PC-3 (cell line): ENCODE measurements at regions not wholly inside any gene's neighbourhood (a gene's known extent, or its start where the extent isn't known, plus 50 kb on each side); places are given as distances from the start of the nearest gene placed in this dataset.

ENCODE experiments used
- ATAC-seq: fragments of 200-7000 bp; cut with Tn5 transposase; 2 replicates; pipeline ENCODE4 v1.9.1; 2020; ENCODE audit warnings: mild to moderate bottlenecking, moderate library complexity
- BruUV-seq: library from RNA; stranded (reverse); fragments of 400-500 nt; replicated peaks from 2 replicates; lab custom pipeline; 2021; lab: Mats Ljungman, UMichigan
- CTCF ChIA-PET: fragments of 300-600 bp; sonication (Branson Sonifier 250); formaldehyde crosslinking; loops from one replicate; lab custom pipeline; 2022; ENCODE audit warnings: antibody characterized with exemption; lab: Charles Lee
- POLR2A ChIA-PET: fragments of 300-600 bp; sonication (Branson Sonifier 250); formaldehyde crosslinking; loops from one replicate; lab custom pipeline; 2022; ENCODE audit warnings: antibody characterized with exemption; ENCODE audit not compliant: unreplicated experiment; lab: Charles Lee
- DNase-seq: peaks from one replicate; pipeline ENCODE4 v3.0.0-alpha.2; 2015
- H2AFZ ChIP-seq: fragments of 300-600 bp; sonication (generic); 2 replicates; pipeline ENCODE4 v1.6.0; 2016; ENCODE audit warnings: antibody characterized with exemption, low read length
- H3F3A ChIP-seq: fragments of 300-600 bp; sonication (generic); one replicate; pipeline ENCODE4 v1.6.0; 2017; ENCODE audit warnings: antibody characterized with exemption, low read length, control low read depth, mild to moderate bottlenecking; ENCODE audit not compliant: unreplicated experiment
- H3K27ac ChIP-seq: fragments of 300-600 bp; sonication (generic); 2 replicates; pipeline ENCODE4 v1.5.1; 2016; ENCODE audit warnings: mild to moderate bottlenecking, low read length
- H3K27me3 ChIP-seq: fragments of 300-600 bp; sonication (generic); 2 replicates; pipeline ENCODE4 v1.6.1; 2016; ENCODE audit warnings: low read length, mixed read lengths
- H3K36me3 ChIP-seq: fragments of 300-600 bp; sonication (generic); 2 replicates; pipeline ENCODE4 v1.6.1; 2016; ENCODE audit warnings: low read depth, mixed run types, low read length, mixed read lengths
- H3K4me1 ChIP-seq: fragments of 300-600 bp; sonication (generic); 2 replicates; pipeline ENCODE4 v1.5.1; 2016; ENCODE audit warnings: low read length; ENCODE audit not compliant: insufficient read depth
- H3K4me2 ChIP-seq: fragments of 300-600 bp; sonication (generic); 2 replicates; pipeline ENCODE4 v1.6.0; 2016; ENCODE audit warnings: low read length
- H3K4me3 ChIP-seq: fragments of 300-600 bp; sonication (generic); 2 replicates; pipeline ENCODE4 v1.5.1; 2016; ENCODE audit warnings: mild to moderate bottlenecking, low read length, mixed read lengths
- H3K79me2 ChIP-seq: fragments of 300-600 bp; sonication (generic); 2 replicates; pipeline ENCODE4 v1.6.1; 2017; ENCODE audit warnings: low read length, mixed read lengths
- H3K9ac ChIP-seq: fragments of 300-600 bp; sonication (generic); 2 replicates; pipeline ENCODE4 v1.6.0; 2016; ENCODE audit warnings: mild to moderate bottlenecking, low read length
- H3K9me2 ChIP-seq: fragments of 300-600 bp; sonication (generic); replicated peaks from 2 replicates; pipeline ENCODE4 v1.6.1; 2016; ENCODE audit warnings: mixed run types, low read length, mixed read lengths
- H3K9me3 ChIP-seq: fragments of 300-600 bp; sonication (generic); 2 replicates; pipeline ENCODE4 v1.6.1; 2016; ENCODE audit warnings: low read length, mixed read lengths
- H4K20me1 ChIP-seq: fragments of 300-600 bp; sonication (generic); 2 replicates; pipeline ENCODE4 v1.6.1; 2016; ENCODE audit warnings: low read length, mixed read lengths
- EZH2 ChIP-seq: fragments of 300-600 bp; sonication (generic); IDR thresholded peaks from one replicate; pipeline ENCODE4 v1.6.1; 2017; ENCODE audit warnings: antibody characterized with exemption, mild to moderate bottlenecking, low read length; ENCODE audit not compliant: unreplicated experiment
- EZH2phosphoT487 ChIP-seq: fragments of 300-600 bp; sonication (generic); IDR thresholded peaks from 2 replicates; pipeline ENCODE4 v1.6.1; 2018; ENCODE audit warnings: mild to moderate bottlenecking, antibody characterized with exemption, low read length, borderline replicate concordance
- intact Hi-C: fragments of 100-400 bp; cut with micrococcal nuclease; formaldehyde crosslinking; loops from 2 replicates; pipeline ENCODE4 v1.9.0; 2023
- TF ChIP-seq, protein P1 (sequence below): fragments of 300-600 bp; sonication (generic); conservative IDR thresholded peaks from 2 replicates; pipeline ENCODE4 v1.5.1; 2017; ENCODE audit warnings: antibody characterized with exemption, low read depth, mild to moderate bottlenecking, low read length

DNA sequence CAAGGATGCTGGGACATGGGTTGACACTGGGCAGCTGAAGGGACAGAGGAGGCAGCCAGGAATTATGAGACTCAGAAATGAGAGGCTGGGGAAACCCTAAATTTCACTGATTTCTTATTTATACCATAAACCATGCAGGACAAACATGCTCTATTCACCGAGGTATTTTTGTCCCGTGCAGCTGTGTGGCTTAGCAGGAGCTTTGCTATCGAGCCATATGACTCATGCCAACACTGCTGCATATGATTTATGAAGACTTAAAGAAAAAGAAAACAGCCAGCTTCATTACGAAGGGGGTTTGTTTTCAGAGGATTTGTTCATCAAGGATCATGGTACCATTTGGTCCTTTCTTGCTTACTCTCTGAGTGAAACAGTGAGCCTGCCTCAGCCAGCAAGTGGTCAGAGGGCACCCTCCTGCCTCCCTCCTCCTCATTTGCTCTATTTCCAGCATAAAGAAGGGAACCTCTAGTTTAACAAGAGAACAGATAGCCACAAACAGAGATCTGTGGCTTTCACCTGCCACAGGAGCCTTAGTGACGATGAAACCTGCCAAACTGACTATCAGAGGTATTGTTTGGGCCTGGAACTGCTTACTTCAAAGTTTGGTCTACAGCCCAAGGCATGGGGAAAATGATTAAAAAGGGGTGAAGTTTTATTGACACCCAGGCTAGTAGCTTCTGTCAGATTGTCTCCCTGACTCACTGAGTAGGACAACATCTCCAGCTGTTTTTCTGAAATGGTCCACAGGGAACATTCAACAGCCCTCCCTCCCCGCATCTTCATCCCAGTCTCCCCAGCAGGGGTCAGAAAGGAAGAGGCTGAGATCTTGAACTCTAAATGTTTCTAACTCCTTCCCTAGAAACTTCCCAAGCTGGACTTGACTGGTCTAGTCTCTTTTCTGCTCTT lies 80.1 kb upstream of the MAML3 start:
- Histone ChIP-seq H4K20me1 (no peaks in the 10 kb centered on the region), H3K79me2 (no peaks in the 10 kb centered on the region), H3F3A (no peaks in the 10 kb centered on the region), H3K27ac (no peak overlapping the region), H3K9me2 (no peaks in the 10 kb centered on the region), H3K4me3 (no peak overlapping the region), H2AFZ (peak overlapping the region; percentile 43), H3K27me3 (no peaks in the 10 kb centered on the region), H3K4me1 (peaks cover 4% of the 10 kb centered on the region), H3K9me3 (no peaks in the 10 kb centered on the region), H3K36me3 (no peaks in the 10 kb centered on the region), H3K9ac (no peak overlapping the region), H3K4me2 (peak overlapping the region; percentile 24)
- intact Hi-C loops: no loop called here
- DNase-seq (peak; percentile 29), ATAC-seq (peak; percentile 59)
- CTCF ChIA-PET: interaction anchor here (0.6 kb wide), 1 partner anchor 11 kb away, joined by 3 read pairs; no protein-coding TSS in a partner anchor
- POLR2A ChIA-PET: no interaction called here
- no peak for TF ChIP-seq EZH2phosphoT487
- no peak for TF ChIP-seq EZH2
- TF ChIP-seq, protein P1, sequence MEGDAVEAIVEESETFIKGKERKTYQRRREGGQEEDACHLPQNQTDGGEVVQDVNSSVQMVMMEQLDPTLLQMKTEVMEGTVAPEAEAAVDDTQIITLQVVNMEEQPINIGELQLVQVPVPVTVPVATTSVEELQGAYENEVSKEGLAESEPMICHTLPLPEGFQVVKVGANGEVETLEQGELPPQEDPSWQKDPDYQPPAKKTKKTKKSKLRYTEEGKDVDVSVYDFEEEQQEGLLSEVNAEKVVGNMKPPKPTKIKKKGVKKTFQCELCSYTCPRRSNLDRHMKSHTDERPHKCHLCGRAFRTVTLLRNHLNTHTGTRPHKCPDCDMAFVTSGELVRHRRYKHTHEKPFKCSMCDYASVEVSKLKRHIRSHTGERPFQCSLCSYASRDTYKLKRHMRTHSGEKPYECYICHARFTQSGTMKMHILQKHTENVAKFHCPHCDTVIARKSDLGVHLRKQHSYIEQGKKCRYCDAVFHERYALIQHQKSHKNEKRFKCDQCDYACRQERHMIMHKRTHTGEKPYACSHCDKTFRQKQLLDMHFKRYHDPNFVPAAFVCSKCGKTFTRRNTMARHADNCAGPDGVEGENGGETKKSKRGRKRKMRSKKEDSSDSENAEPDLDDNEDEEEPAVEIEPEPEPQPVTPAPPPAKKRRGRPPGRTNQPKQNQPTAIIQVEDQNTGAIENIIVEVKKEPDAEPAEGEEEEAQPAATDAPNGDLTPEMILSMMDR: no peak
- no TSS peak for BruUV-seq

DNA sequence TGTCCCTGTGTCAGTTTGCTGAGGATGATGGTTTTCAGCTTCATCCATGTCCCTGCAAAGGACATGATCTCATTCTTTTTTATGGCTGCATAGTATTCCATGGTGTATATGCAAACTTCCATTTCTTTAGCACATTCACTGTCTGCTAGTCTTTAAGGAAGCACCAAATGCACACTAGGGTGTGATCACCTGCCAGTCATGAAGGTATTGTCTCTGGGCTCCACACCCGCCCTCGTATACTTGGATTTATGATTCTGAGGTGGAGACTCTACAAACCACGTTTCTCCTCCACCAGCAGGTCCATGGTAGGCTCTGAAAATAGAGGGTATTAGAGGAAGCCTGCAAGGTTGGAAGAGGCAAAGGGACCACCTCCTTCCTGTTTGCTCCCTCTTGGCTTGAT lies 75.9 kb upstream of the MAML3 start:
- no peak overlapping the region for H2AFZ ChIP-seq
- H3K27me3 ChIP-seq: no peaks in the 10 kb centered on the region
- H3K4me1 ChIP-seq: peaks cover 10% of the 10 kb centered on the region
- ChIA-PET POLR2A (no interaction called here), CTCF (no interaction called here)
- H3K4me3 ChIP-seq: no peak overlapping the region
- H3K4me2 ChIP-seq: no peak overlapping the region
- H3K9me3 ChIP-seq: no peaks in the 10 kb centered on the region
- no TSS peak for BruUV-seq
- no peaks in the 10 kb centered on the region for H3K36me3 ChIP-seq
- intact Hi-C loops: no loop called here
- ATAC-seq: no peak
- TF ChIP-seq, protein P1: no peak
- TF ChIP-seq EZH2: no peak
- no peak for TF ChIP-seq EZH2phosphoT487
- no peaks in the 10 kb centered on the region for H3F3A ChIP-seq
- no peaks in the 10 kb centered on the region for H3K79me2 ChIP-seq
- no peaks in the 10 kb centered on the region for H3K9me2 ChIP-seq
- DNase-seq: no peak
- H3K27ac ChIP-seq: no peak overlapping the region
- no peaks in the 10 kb centered on the region for H4K20me1 ChIP-seq
- no peak overlapping the region for H3K9ac ChIP-seq

DNA sequence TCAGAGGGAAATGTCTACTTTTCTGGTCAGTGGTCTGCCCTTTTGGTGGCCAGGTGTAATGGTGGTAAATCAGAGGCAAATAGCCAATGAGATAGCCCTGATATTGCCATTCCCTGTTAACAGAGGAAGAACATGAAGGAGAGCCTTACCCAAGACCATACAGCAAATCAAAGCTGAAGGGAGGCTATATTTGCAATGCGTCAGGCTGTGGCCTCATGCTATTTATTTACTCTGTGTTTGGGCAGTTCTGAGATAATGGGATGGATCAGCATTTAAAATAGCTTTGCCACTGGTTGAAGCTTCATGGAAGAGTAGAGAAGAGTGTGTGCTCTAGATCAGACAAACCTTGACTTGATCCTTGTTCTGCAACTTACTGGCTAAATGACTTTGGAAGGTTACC lies 73.3 kb upstream of the MAML3 start:
- ATAC-seq: no peak
- Histone ChIP-seq H3K9me2 (no peaks in the 10 kb centered on the region), H3K27ac (no peak overlapping the region), H3K4me1 (peaks cover 13% of the 10 kb centered on the region), H3K4me2 (no peak overlapping the region), H3K36me3 (no peaks in the 10 kb centered on the region), H2AFZ (no peak overlapping the region), H3K9me3 (no peaks in the 10 kb centered on the region), H3K27me3 (no peaks in the 10 kb centered on the region), H3F3A (no peaks in the 10 kb centered on the region), H3K9ac (no peak overlapping the region), H4K20me1 (no peaks in the 10 kb centered on the region), H3K79me2 (no peaks in the 10 kb centered on the region), H3K4me3 (no peak overlapping the region)
- intact Hi-C loops: no loop called here
- DNase-seq: no peak
- ChIA-PET POLR2A (no interaction called here), CTCF (no interaction called here)
- no TSS peak for BruUV-seq
- TF ChIP-seq, protein P1: no peak
- TF ChIP-seq EZH2phosphoT487 (no peak), EZH2 (no peak)
